K562 (cell line): ENCODE measurements at regions not wholly inside any gene's neighbourhood (a gene's known extent, or its start where the extent isn't known, plus 50 kb on each side); places are given as distances from the start of the nearest gene placed in this dataset.

Experiments
- ATAC-seq: fragments of 200-7000 bp; cut with Tn5 transposase; 3 replicates; pipeline ENCODE4 v1.9.1; 2020; ENCODE audit warnings: moderate library complexity
- BruUV-seq: library from RNA; stranded (reverse); fragments of 400-500 nt; replicated peaks from 2 replicates; lab custom pipeline; 2021; lab: Mats Ljungman, UMichigan
- CTCF ChIA-PET: fragments of 300-600 bp; formaldehyde crosslinking; extraction: SDS; loops from one replicate; lab custom pipeline; 2021; ENCODE audit warnings: low intra/inter-chr PET ratio; lab: Yijun Ruan, JAX
- POLR2A ChIA-PET: fragments of 300-600, 350-650 bp; sonication (Branson Sonifier 250); formaldehyde crosslinking; extraction: SDS; loops from one replicate; lab custom pipeline; 2021; ENCODE audit warnings: antibody characterized with exemption, inconsistent platforms; lab: Yijun Ruan, JAX
- DNase-seq, 4 experiments: peaks; one replicate each; pipeline versions ENCODE4 v3.0.0 to v3.0.0-alpha.2; 2011 to 2018; ENCODE audit warnings: low spot score in 3 of 4, mixed read lengths in 3 of 4; ENCODE audit errors: extremely low read depth in 1 of 4
- FAIRE-seq: peaks from 2 replicates; lab custom pipeline; 2011; peaks lifted over from hg19 to GRCh38; lab: Jason Lieb, UNC
- H2AFZ ChIP-seq: 2 replicates; pipeline ENCODE4 v1.6.0; 2011; ENCODE audit warnings: low read depth, low read length, control low read depth, inconsistent platforms
- H3K27ac ChIP-seq: fragments of 200-600 bp; 3 replicates; pipeline ENCODE4 v1.8.0; 2011; ENCODE audit warnings: low read depth, mild to moderate bottlenecking, control low read depth, inconsistent platforms, low read length, moderate library complexity, mixed read lengths; ENCODE audit errors: extremely low read depth
- H3K27me3 ChIP-seq, 2 experiments: fragments of 300-600 bp in 1 of 2; 2 replicates in 1 of 2; 3 replicates in 1 of 2; pipeline versions ENCODE4 v1.6.0 to v1.8.0; 2011; ENCODE audit warnings: inconsistent platforms in 2 of 2, low read length in 2 of 2, mild to moderate bottlenecking in 1 of 2, mixed read lengths in 1 of 2, moderate library complexity in 1 of 2; ENCODE audit not compliant: control insufficient read depth in 2 of 2, insufficient read depth in 2 of 2
- H3K36me3 ChIP-seq: fragments of 300-600 bp; 3 replicates; pipeline ENCODE4 v1.8.0; 2011; ENCODE audit warnings: mild to moderate bottlenecking, low read length, inconsistent platforms; ENCODE audit not compliant: control insufficient read depth, insufficient read depth
- H3K4me1 ChIP-seq, 2 experiments: fragments of 200-600 bp in 1 of 2; replicated peaks in 1 of 2; 2 replicates in 1 of 2; 3 replicates in 1 of 2; pipeline versions ENCODE4 v1.5.1 to v1.8.0; 2011; ENCODE audit warnings: inconsistent platforms in 2 of 2, low read length in 2 of 2, mild to moderate bottlenecking in 1 of 2, mixed read lengths in 1 of 2, moderate library complexity in 1 of 2; ENCODE audit not compliant: control insufficient read depth in 2 of 2, insufficient read depth in 2 of 2
- H3K4me2 ChIP-seq: 2 replicates; pipeline ENCODE4 v1.6.1; 2011; ENCODE audit warnings: low read length, control low read depth, inconsistent platforms, mixed read lengths; ENCODE audit not compliant: insufficient read depth
- H3K4me3 ChIP-seq: fragments of 200-600 bp; sonication (generic), shearing (Covaris generic); 2 replicates; pipeline ENCODE4 v1.5.1; 2016; ENCODE audit warnings: control low read depth, inconsistent platforms
- H3K79me2 ChIP-seq: fragments of 200-600 bp; 3 replicates; pipeline ENCODE4 v1.8.0; 2011; ENCODE audit warnings: low read length, inconsistent platforms; ENCODE audit not compliant: control insufficient read depth, insufficient read depth
- H3K9ac ChIP-seq, 2 experiments: 2 replicates each; pipeline versions ENCODE4 v1.6.0 to v1.6.1; 2011; ENCODE audit warnings: low read depth in 2 of 2, low read length in 2 of 2, control low read depth in 1 of 2, inconsistent platforms in 1 of 2, mild to moderate bottlenecking in 1 of 2, mixed read lengths in 1 of 2; ENCODE audit not compliant: insufficient read depth in 1 of 2
- H3K9me1 ChIP-seq: one replicate; pipeline ENCODE4 v1.6.0; 2011; ENCODE audit warnings: inconsistent platforms, mild to moderate bottlenecking, low read length, moderate library complexity; ENCODE audit not compliant: control insufficient read depth, insufficient read depth
- H3K9me3 ChIP-seq: replicated peaks from 2 replicates; pipeline ENCODE4 v1.5.1; 2011; ENCODE audit warnings: low read depth, low read length, inconsistent platforms; ENCODE audit not compliant: control insufficient read depth, insufficient read depth
- H4K20me1 ChIP-seq: replicated peaks from 2 replicates; pipeline ENCODE4 v1.6.1; 2011; ENCODE audit warnings: low read length, inconsistent platforms, mixed read lengths; ENCODE audit not compliant: control insufficient read depth, insufficient read depth
- CHAMP1 ChIP-seq: fragments of 450-650 bp; IDR thresholded peaks from 2 replicates; pipeline ENCODE4 v1.6.1; 2016; ENCODE audit warnings: mild to moderate bottlenecking
- CUX1 ChIP-seq: fragments of 200-800 bp; sonication (Bioruptor generic); IDR thresholded peaks from 2 replicates; pipeline ENCODE4 v1.6.1; 2016; ENCODE audit warnings: missing genetic modification characterization, missing compliant biosample characterization
- IFI16 ChIP-seq: fragments of 250-450 bp; sonication (Bioruptor Pico); IDR thresholded peaks from 2 replicates; pipeline ENCODE4 v2.1.2; 2022; ENCODE audit warnings: mild to moderate bottlenecking, inconsistent platforms
- MCM5 ChIP-seq: fragments of 450-650 bp; IDR thresholded peaks from 2 replicates; pipeline ENCODE4 v1.6.1; 2016; ENCODE audit warnings: low read depth
- PBX2 ChIP-seq, 2 experiments: IDR thresholded peaks in 1 of 2; conservative IDR thresholded peaks in 1 of 2; 2 replicates each; pipeline ENCODE4 v1.6.1; 2016; ENCODE audit warnings: low read depth in 2 of 2, mild to moderate bottlenecking in 1 of 2, missing compliant biosample characterization in 1 of 2, missing genetic modification characterization in 1 of 2, moderate library complexity in 1 of 2
- SLC30A9 ChIP-seq: fragments of 250-450 bp; sonication (Bioruptor Pico); IDR thresholded peaks from 2 replicates; pipeline ENCODE4 v1.8.0; 2022; ENCODE audit warnings: mild to moderate bottlenecking, moderate library complexity
- TCF7 ChIP-seq: sonication (generic); IDR thresholded peaks from 2 replicates; pipeline ENCODE4 v1.6.1; 2016; ENCODE audit warnings: antibody characterized with exemption, borderline replicate concordance
- ZNF239 ChIP-seq: fragments of 250-450 bp; sonication (Bioruptor Pico); IDR thresholded peaks from 2 replicates; pipeline ENCODE4 v1.4.0; 2020; ENCODE audit warnings: mild to moderate bottlenecking
- ZNF584 ChIP-seq: fragments of 200-800 bp; sonication (Bioruptor generic); IDR thresholded peaks from 2 replicates; pipeline ENCODE4 v1.6.1; 2016; ENCODE audit warnings: low read depth, mild to moderate bottlenecking, missing genetic modification characterization, missing compliant biosample characterization
- WGBS: fragments of 100-300 bp; shearing (Covaris generic); methylation state at CpG from one replicate; pipeline ENCODE4 v1.1.6; 2016; ENCODE audit warnings: low coverage, mixed read lengths; ENCODE audit not compliant: insufficient coverage; ENCODE audit errors: missing lambda C conversion rate; 5-methylcytosine and 5-hydroxymethylcytosine counted together
- in situ Hi-C: fragments of 300-500 bp; cut with MboI; formaldehyde crosslinking; loops from 4 replicates; pipeline ENCODE4 v1.15.0; 2018; ENCODE audit warnings: inconsistent platforms, mixed read lengths
- intact Hi-C: fragments of 100-400 bp; cut with micrococcal nuclease; formaldehyde crosslinking; loops from 2 replicates; pipeline ENCODE4 v1.14.2; 2022

- no TSS peak for BruUV-seq
- H3K27me3 ChIP-seq: no peaks in the 10 kb centered on the region
- no peak for TF ChIP-seq SLC30A9
- TF ChIP-seq ZNF584 (CRISPR knock-in tag): no peak
- TF ChIP-seq ZNF239: no peak
- TF ChIP-seq MCM5: no peak
- TF ChIP-seq CHAMP1: no peak
- TF ChIP-seq PBX2 (CRISPR knock-in tag; IDR thresholded peaks at IDR 0.05; ENCODE audit: low read depth): no peak
- no peak for TF ChIP-seq PBX2 (tag; conservative IDR thresholded peaks at IDR 0.05; ENCODE audit: low read depth)
- TF ChIP-seq IFI16 (CRISPR knock-in tag): no peak
- TF ChIP-seq TCF7: no peak
- no peak for TF ChIP-seq CUX1 (CRISPR knock-in tag)
Measured at GRCh38 chr18:44473394-44474066, 207.2 kb upstream of the SETBP1 start.

More at GRCh38 chr18:44473394-44474066, 207.2 kb upstream of the SETBP1 start:
- Histone ChIP-seq H3K27ac (no peak overlapping the region), H3K79me2 (no peaks in the 10 kb centered on the region), H3K9me3 (no peaks in the 10 kb centered on the region), H2AFZ (no peak overlapping the region), H3K4me1 (no peaks in the 10 kb centered on the region), H3K36me3 (no peaks in the 10 kb centered on the region), H3K9me1 (no peaks in the 10 kb centered on the region), H3K4me3 (no peak overlapping the region), H3K4me2 (no peak overlapping the region), H4K20me1 (no peaks in the 10 kb centered on the region), H3K9ac (no peak overlapping the region)
- intact Hi-C loops: no loop called here
- POLR2A ChIA-PET: no interaction called here
- DNase-seq: no peak
- CTCF ChIA-PET: no interaction called here
- ATAC-seq: no peak
- in situ Hi-C loops: no loop called here
- no peak for FAIRE-seq
- WGBS: 0% methylated on average over 2 of the region's 2 CpGs
